A673 (cell line): ENCODE measurements at regions not wholly inside any gene's neighbourhood (a gene's known extent, or its start where the extent isn't known, plus 50 kb on each side); places are given as distances from the start of the nearest gene placed in this dataset.

ENCODE experiments used
- CTCF ChIP-seq: fragments of 300-800, 200-600 bp; sonication (generic); conservative IDR thresholded peaks from 2 replicates; pipeline ENCODE4 v1.5.1; 2017; ENCODE audit warnings: low read depth, mild to moderate bottlenecking, antibody characterized with exemption, low read length, moderate library complexity, mixed read lengths
- EZH2 ChIP-seq: fragments of 200-600 bp; sonication (generic); IDR thresholded peaks from 2 replicates; pipeline ENCODE4 v1.6.1; 2017; ENCODE audit warnings: borderline replicate concordance, low read depth, mild to moderate bottlenecking, mixed read lengths, antibody characterized with exemption, low read length; ENCODE audit not compliant: poor library complexity, severe bottlenecking

GRCh38 chr3:159069091-159069490 lies 267.2 kb downstream of the MFSD1 start, which contains the start of gene IQCJ:
- TF ChIP-seq CTCF (no peak), EZH2 (no peak)
